CD4-positive, CD25-positive, alpha-beta regulatory T cell (primary cell): ENCODE measurements at regions not wholly inside any gene's neighbourhood (a gene's known extent, or its start where the extent isn't known, plus 50 kb on each side); places are given as distances from the start of the nearest gene placed in this dataset.
"Not testable (repeated sequence)": the region's sequence is repeated elsewhere in the genome, so short reads cannot be mapped to it uniquely, and the experiment has no call there.

ENCODE experiments used
- ATAC-seq, 2 donors: fragments of 150-1000 bp; cut with Tn5 transposase; one replicate each; pipeline ENCODE4 v1.10.0; 2021; ENCODE audit warnings: low read depth in 2 of 2, moderate number of reproducible peaks in 2 of 2, moderate library complexity in 1 of 2
- DNase-seq, 3 donors: peaks; one replicate each; pipeline versions ENCODE4 v3.0.0 to v3.0.0-alpha.2; 2012 to 2022; ENCODE audit warnings: mixed read lengths in 1 of 3
- H3K27ac ChIP-seq: one replicate; pipeline ENCODE4 v1.7.0; 2013; ENCODE audit warnings: mild to moderate bottlenecking, low read length; ENCODE audit not compliant: insufficient read depth, poor library complexity, severe bottlenecking
- H3K27me3 ChIP-seq: one replicate; pipeline ENCODE4 v1.7.0; 2013; ENCODE audit warnings: low read length; ENCODE audit not compliant: control insufficient read depth, insufficient read depth
- H3K36me3 ChIP-seq: one replicate; pipeline ENCODE4 v1.7.0; 2013; ENCODE audit warnings: mild to moderate bottlenecking, low read length, moderate library complexity; ENCODE audit not compliant: control insufficient read depth, insufficient read depth
- H3K4me1 ChIP-seq: 2 replicates; pipeline ENCODE4 v1.7.0; 2013; ENCODE audit warnings: mild to moderate bottlenecking, low read length; ENCODE audit not compliant: insufficient read depth, control insufficient read depth, poor library complexity, severe bottlenecking
- H3K4me3 ChIP-seq: one replicate; pipeline ENCODE4 v1.7.0; 2013; ENCODE audit warnings: low read depth, mild to moderate bottlenecking, low read length, moderate library complexity
- H3K9me3 ChIP-seq, 2 experiments: 1 replicate in 1 of 2; 2 replicates in 1 of 2; pipeline ENCODE4 v1.7.0; 2013; ENCODE audit warnings: low read length in 2 of 2, mild to moderate bottlenecking in 1 of 2, moderate library complexity in 1 of 2; ENCODE audit not compliant: control insufficient read depth in 2 of 2
- H3K27ac Mint-ChIP-seq, 3 donors: one replicate each; pipeline ENCODE4 v1.8.0; 2020 to 2022; ENCODE audit warnings: mild to moderate bottlenecking in 3 of 3, mixed read lengths in 3 of 3, moderate library complexity in 2 of 3
- H3K27me3 Mint-ChIP-seq: one replicate; pipeline ENCODE4 v1.8.0; 2022; ENCODE audit warnings: mild to moderate bottlenecking, mixed read lengths
- H3K36me3 Mint-ChIP-seq: one replicate; pipeline ENCODE4 v1.8.0; 2020; ENCODE audit warnings: mixed read lengths
- H3K4me1 Mint-ChIP-seq, 4 donors: one replicate each; pipeline ENCODE4 v1.8.0; 2020 to 2022; ENCODE audit warnings: mixed read lengths in 4 of 4, mild to moderate bottlenecking in 1 of 4
- H3K4me3 Mint-ChIP-seq, 4 donors: one replicate each; pipeline ENCODE4 v1.8.0; 2020 to 2022; ENCODE audit warnings: mild to moderate bottlenecking in 4 of 4, mixed read lengths in 4 of 4, moderate library complexity in 3 of 4
- H3K9me3 Mint-ChIP-seq, 7 donors: one replicate each; pipeline ENCODE4 v1.8.0; 2020 to 2022; ENCODE audit warnings: mixed read lengths in 7 of 7, mild to moderate bottlenecking in 3 of 7, moderate library complexity in 2 of 7

DNA sequence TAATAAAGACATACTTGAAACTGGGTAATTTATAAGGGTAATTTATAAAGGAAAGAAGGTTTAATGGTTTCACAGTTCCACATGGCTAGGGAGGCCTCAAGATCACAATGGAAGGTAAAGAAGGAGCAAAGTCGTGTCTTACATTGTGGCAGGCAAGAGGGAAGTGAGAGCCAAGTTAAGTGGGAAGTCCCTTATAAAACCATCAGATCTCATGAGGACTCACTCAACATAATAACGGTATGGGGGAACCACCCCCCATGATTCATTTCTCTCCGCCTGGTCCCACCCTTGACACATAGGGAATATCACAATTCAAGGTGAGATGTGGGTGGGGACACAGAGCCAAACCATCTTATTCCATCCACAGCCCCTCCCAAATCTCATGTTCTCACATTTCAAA is 76.8 kb upstream of the ZNF678 start:
- Histone ChIP-seq H3K27me3 (no peaks in the 10 kb centered on the region), H3K4me1 (no peaks in the 10 kb centered on the region), H3K27ac (no peak overlapping the region), H3K4me3 (no peak overlapping the region), H3K36me3 (no peaks in the 10 kb centered on the region), H3K9me3 (no peaks in the 10 kb centered on the region)
- Mint-ChIP-seq H3K27ac (no peak overlapping the region), H3K4me3 (no peak overlapping the region), H3K27me3 (peaks cover 19% of the 10 kb centered on the region), H3K4me1 (no peaks in the 10 kb centered on the region), H3K9me3 (no peaks in the 10 kb centered on the region), H3K36me3 (no peaks in the 10 kb centered on the region)
- DNase-seq (no peak), ATAC-seq (no peak)

DNA sequence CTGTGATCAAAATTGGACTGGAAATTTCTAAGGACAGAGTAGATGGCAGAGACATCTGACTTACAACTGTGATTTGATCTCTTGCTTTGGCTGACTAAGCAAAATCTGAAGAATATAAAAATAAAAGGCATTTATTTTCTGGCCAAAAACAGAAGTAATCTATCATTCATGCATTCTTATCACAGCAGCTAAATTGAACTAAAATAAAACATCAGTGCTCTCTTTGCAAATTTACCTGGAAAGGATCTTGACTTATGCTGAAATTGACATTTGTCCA is 81.4 kb upstream of the ZNF678 start:
- ATAC-seq: no peak
- Histone ChIP-seq H3K4me3 (no peak overlapping the region), H3K9me3 (no peaks in the 10 kb centered on the region), H3K27ac (no peak overlapping the region), H3K4me1 (no peaks in the 10 kb centered on the region), H3K27me3 (peaks cover 12% of the 10 kb centered on the region), H3K36me3 (no peaks in the 10 kb centered on the region)
- no peaks in the 10 kb centered on the region for H3K4me1 Mint-ChIP-seq
- H3K36me3 Mint-ChIP-seq: no peaks in the 10 kb centered on the region
- H3K9me3 Mint-ChIP-seq: no peaks in the 10 kb centered on the region
- peaks cover 45% of the 10 kb centered on the region for H3K27me3 Mint-ChIP-seq
- H3K4me3 Mint-ChIP-seq: no peak overlapping the region
- H3K27ac Mint-ChIP-seq: no peak overlapping the region
- DNase-seq: no peak

DNA sequence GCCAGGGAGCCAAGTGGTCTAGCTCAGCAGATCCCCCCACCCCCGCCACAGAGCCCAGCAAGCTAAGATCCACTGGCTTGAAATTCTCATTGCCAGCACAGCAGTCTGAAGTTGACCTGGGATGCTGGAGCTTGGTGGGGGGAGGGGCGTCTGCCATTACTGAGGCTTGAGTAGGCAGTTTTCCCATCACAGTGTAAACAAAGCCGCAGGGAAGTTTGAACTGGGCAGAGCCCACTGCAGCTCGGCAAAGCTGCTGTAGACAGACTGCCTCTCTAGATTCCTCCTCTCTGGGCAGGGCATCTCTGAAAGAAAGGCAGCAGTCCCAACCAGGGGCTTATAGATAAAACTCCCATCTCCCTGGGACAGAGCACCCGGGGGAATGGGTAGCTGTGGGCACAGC is 89.3 kb upstream of the ZNF678 start:
- not testable (repeated sequence) for H3K4me3 Mint-ChIP-seq, H3K36me3 Mint-ChIP-seq, H3K9me3 ChIP-seq, DNase-seq, H3K27ac Mint-ChIP-seq, H3K36me3 ChIP-seq, H3K4me1 ChIP-seq, ATAC-seq, H3K27ac ChIP-seq, H3K9me3 Mint-ChIP-seq, H3K27me3 ChIP-seq, H3K4me3 ChIP-seq, H3K4me1 Mint-ChIP-seq
- H3K27me3 Mint-ChIP-seq: peaks cover 29% of the 10 kb centered on the region

- no peaks in the 10 kb centered on the region for H3K9me3 ChIP-seq
- peaks cover 4% of the 10 kb centered on the region for H3K27me3 ChIP-seq
- H3K4me3 Mint-ChIP-seq: no peak overlapping the region
- DNase-seq: no peak
- no peak overlapping the region for H3K27ac ChIP-seq
- no peak for ATAC-seq
- H3K4me3 ChIP-seq: no peak overlapping the region
- no peaks in the 10 kb centered on the region for H3K36me3 ChIP-seq
- H3K27ac Mint-ChIP-seq: no peak overlapping the region
- H3K4me1 Mint-ChIP-seq: no peaks in the 10 kb centered on the region
- H3K4me1 ChIP-seq: no peaks in the 10 kb centered on the region
- peaks cover 24% of the 10 kb centered on the region for H3K27me3 Mint-ChIP-seq
- H3K9me3 Mint-ChIP-seq: peaks cover 0 to 8% (median 0%) of the 10 kb centered on the region in 7 donors
- H3K36me3 Mint-ChIP-seq: no peaks in the 10 kb centered on the region
Measured at GRCh38 chr1:227472772-227473171, 90.6 kb upstream of the ZNF678 start.

- Histone ChIP-seq H3K4me1 (no peaks in the 10 kb centered on the region), H3K9me3 (no peaks in the 10 kb centered on the region), H3K4me3 (no peak overlapping the region), H3K27me3 (peaks cover 4% of the 10 kb centered on the region), H3K36me3 (no peaks in the 10 kb centered on the region), H3K27ac (no peak overlapping the region)
- no peaks in the 10 kb centered on the region for H3K4me1 Mint-ChIP-seq
- H3K36me3 Mint-ChIP-seq: no peaks in the 10 kb centered on the region
- H3K9me3 Mint-ChIP-seq: peaks cover 0 to 8% (median 0%) of the 10 kb centered on the region in 7 donors
- H3K4me3 Mint-ChIP-seq: no peak overlapping the region
- no peak for DNase-seq
- no peak for ATAC-seq
- H3K27me3 Mint-ChIP-seq: peaks cover 13% of the 10 kb centered on the region
- H3K27ac Mint-ChIP-seq: no peak overlapping the region
Measured at GRCh38 chr1:227470688-227471087, 92.7 kb upstream of the ZNF678 start.

GRCh38 chr1:227469708-227470107 is 93.6 kb upstream of the ZNF678 start:
- Mint-ChIP-seq H3K4me1 (no peaks in the 10 kb centered on the region), H3K27ac (no peak overlapping the region), H3K9me3 (peaks cover 0 to 8% (median 0%) of the 10 kb centered on the region in 7 donors), H3K4me3 (no peak overlapping the region), H3K27me3 (peaks cover 6% of the 10 kb centered on the region), H3K36me3 (no peaks in the 10 kb centered on the region)
- Histone ChIP-seq H3K4me1 (no peaks in the 10 kb centered on the region), H3K9me3 (no peaks in the 10 kb centered on the region), H3K4me3 (no peak overlapping the region), H3K36me3 (no peaks in the 10 kb centered on the region), H3K27me3 (peaks cover 4% of the 10 kb centered on the region), H3K27ac (no peak overlapping the region)
- DNase-seq: no peak
- no peak for ATAC-seq

DNA sequence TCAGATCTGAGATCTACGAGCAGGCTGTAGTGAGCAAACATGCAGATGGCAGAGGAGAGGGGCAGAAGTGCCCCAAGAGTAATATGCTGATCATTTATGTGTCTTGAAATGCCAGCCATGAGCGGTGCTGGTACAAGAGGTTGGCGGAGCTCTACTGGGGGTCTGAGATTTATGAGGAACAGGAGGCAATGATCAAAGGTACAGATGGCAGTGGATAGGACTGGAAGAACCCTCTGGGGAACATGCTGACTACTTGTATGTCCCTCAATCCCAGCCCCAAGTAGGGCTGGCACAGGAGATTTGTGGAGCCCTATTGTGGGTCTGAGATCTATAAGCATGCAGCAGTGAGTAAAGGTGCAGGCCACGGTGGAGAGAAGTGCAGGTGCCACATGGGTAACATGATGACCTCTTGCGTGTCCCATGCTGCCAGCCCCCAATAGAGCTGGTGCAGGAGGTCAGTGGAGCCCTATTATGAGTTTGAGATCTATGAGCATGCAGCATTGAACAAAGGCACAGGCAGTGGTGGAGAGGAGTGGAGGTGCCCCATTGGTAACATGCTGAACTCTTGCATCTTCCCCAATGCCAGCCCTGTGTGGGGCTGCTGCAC is 97.2 kb upstream of the ZNF678 start:
- peaks cover 6% of the 10 kb centered on the region for H3K27me3 ChIP-seq
- no peaks in the 10 kb centered on the region for H3K4me1 ChIP-seq
- no peak overlapping the region for H3K4me3 Mint-ChIP-seq
- H3K9me3 ChIP-seq: no peaks in the 10 kb centered on the region
- no peaks in the 10 kb centered on the region for H3K36me3 Mint-ChIP-seq
- H3K4me1 Mint-ChIP-seq: no peaks in the 10 kb centered on the region
- DNase-seq: no peak
- H3K36me3 ChIP-seq: no peaks in the 10 kb centered on the region
- H3K9me3 Mint-ChIP-seq: peaks cover 0 to 8% (median 0%) of the 10 kb centered on the region in 7 donors
- H3K27ac ChIP-seq: no peak overlapping the region
- ATAC-seq: no peak
- H3K27me3 Mint-ChIP-seq: peaks cover 13% of the 10 kb centered on the region
- H3K27ac Mint-ChIP-seq: no peak overlapping the region
- no peak overlapping the region for H3K4me3 ChIP-seq

- no peak overlapping the region for H3K27ac Mint-ChIP-seq
- Histone ChIP-seq H3K4me1 (no peaks in the 10 kb centered on the region), H3K27ac (no peak overlapping the region), H3K9me3 (no peaks in the 10 kb centered on the region), H3K36me3 (no peaks in the 10 kb centered on the region), H3K27me3 (peaks cover 6% of the 10 kb centered on the region), H3K4me3 (no peak overlapping the region)
- peaks cover 13% of the 10 kb centered on the region for H3K27me3 Mint-ChIP-seq
- ATAC-seq (no peak), DNase-seq (no peak)
- no peak overlapping the region for H3K4me3 Mint-ChIP-seq
- H3K9me3 Mint-ChIP-seq: peaks cover 0 to 4% (median 0%) of the 10 kb centered on the region in 7 donors
- no peaks in the 10 kb centered on the region for H3K36me3 Mint-ChIP-seq
- H3K4me1 Mint-ChIP-seq: no peaks in the 10 kb centered on the region
Measured at GRCh38 chr1:227465256-227465655, 98.1 kb upstream of the ZNF678 start.
